ENCODE measurements at regions not wholly inside any gene's neighbourhood (a gene's known extent, or its start where the extent isn't known, plus 50 kb on each side); places are given as distances from the start of the nearest gene placed in this dataset.

GRCh38 chr13:74657765-74658164 is 523.6 kb upstream of the KLF12 start (continued):
- TF ChIP-seq CTCF (conservative IDR thresholded peaks at IDR 0.05; ENCODE audit: low read depth in 2 of 2) (no peak), CREB1 (CRISPR knock-in tag; IDR thresholded peaks at IDR 0.05; ENCODE audit: low read depth) (no peak)
- TF ChIP-seq, protein P1, sequence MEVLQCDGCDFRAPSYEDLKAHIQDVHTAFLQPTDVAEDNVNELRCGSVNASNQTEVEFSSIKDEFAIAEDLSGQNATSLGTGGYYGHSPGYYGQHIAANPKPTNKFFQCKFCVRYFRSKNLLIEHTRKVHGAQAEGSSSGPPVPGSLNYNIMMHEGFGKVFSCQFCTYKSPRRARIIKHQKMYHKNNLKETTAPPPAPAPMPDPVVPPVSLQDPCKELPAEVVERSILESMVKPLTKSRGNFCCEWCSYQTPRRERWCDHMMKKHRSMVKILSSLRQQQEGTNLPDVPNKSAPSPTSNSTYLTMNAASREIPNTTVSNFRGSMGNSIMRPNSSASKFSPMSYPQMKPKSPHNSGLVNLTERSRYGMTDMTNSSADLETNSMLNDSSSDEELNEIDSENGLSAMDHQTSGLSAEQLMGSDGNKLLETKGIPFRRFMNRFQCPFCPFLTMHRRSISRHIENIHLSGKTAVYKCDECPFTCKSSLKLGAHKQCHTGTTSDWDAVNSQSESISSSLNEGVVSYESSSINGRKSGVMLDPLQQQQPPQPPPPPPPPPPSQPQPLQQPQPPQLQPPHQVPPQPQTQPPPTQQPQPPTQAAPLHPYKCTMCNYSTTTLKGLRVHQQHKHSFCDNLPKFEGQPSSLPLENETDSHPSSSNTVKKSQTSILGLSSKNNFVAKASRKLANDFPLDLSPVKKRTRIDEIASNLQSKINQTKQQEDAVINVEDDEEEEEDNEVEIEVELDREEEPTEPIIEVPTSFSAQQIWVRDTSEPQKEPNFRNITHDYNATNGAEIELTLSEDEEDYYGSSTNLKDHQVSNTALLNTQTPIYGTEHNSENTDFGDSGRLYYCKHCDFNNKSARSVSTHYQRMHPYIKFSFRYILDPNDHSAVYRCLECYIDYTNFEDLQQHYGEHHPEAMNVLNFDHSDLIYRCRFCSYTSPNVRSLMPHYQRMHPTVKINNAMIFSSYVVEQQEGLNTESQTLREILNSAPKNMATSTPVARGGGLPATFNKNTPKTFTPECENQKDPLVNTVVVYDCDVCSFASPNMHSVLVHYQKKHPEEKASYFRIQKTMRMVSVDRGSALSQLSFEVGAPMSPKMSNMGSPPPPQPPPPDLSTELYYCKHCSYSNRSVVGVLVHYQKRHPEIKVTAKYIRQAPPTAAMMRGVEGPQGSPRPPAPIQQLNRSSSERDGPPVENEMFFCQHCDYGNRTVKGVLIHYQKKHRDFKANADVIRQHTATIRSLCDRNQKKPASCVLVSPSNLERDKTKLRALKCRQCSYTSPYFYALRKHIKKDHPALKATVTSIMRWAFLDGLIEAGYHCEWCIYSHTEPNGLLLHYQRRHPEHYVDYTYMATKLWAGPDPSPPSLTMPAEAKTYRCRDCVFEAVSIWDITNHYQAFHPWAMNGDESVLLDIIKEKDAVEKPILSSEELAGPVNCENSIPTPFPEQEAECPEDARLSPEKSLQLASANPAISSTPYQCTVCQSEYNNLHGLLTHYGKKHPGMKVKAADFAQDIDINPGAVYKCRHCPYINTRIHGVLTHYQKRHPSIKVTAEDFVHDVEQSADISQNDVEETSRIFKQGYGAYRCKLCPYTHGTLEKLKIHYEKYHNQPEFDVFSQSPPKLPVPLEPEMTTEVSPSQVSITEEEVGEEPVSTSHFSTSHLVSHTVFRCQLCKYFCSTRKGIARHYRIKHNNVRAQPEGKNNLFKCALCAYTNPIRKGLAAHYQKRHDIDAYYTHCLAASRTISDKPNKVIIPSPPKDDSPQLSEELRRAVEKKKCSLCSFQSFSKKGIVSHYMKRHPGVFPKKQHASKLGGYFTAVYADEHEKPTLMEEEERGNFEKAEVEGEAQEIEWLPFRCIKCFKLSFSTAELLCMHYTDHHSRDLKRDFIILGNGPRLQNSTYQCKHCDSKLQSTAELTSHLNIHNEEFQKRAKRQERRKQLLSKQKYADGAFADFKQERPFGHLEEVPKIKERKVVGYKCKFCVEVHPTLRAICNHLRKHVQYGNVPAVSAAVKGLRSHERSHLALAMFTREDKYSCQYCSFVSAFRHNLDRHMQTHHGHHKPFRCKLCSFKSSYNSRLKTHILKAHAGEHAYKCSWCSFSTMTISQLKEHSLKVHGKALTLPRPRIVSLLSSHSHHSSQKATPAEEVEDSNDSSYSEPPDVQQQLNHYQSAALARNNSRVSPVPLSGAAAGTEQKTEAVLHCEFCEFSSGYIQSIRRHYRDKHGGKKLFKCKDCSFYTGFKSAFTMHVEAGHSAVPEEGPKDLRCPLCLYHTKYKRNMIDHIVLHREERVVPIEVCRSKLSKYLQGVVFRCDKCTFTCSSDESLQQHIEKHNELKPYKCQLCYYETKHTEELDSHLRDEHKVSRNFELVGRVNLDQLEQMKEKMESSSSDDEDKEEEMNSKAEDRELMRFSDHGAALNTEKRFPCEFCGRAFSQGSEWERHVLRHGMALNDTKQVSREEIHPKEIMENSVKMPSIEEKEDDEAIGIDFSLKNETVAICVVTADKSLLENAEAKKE (CRISPR knock-in tag; IDR thresholded peaks at IDR 0.05), result no peak

- H3K4me3 Mint-ChIP-seq, result no peak overlapping the region
- H3K9me3 Mint-ChIP-seq, result no peaks in the 10 kb centered on the region
- Histone ChIP-seq H2AFZ (0 out of 2 replicates have a peak overlapping the region, but pooled peaks have one; percentile 12), H3K4me1 (ENCODE audit: insufficient read depth) (peaks cover 19% of the 10 kb centered on the region), H3K36me3 (ENCODE audit: insufficient read depth) (no peaks in the 10 kb centered on the region), H3F3A (replicated peaks; ENCODE audit: low read depth) (no peaks in the 10 kb centered on the region), H4K20me1 (replicated peaks; ENCODE audit: insufficient read depth) (no peaks in the 10 kb centered on the region), H3K4me3 (no peak overlapping the region), H3K9me2 (ENCODE audit: insufficient read depth) (no peaks in the 10 kb centered on the region), H3K27me3 (ENCODE audit: insufficient read depth) (no peaks in the 10 kb centered on the region), H3K4me2 (no peak overlapping the region), H3K79me2 (replicated peaks; ENCODE audit: insufficient read depth) (no peaks in the 10 kb centered on the region), H3K27ac (ENCODE audit: low read depth) (no peak overlapping the region)
- no peaks in the 10 kb centered on the region for H3K36me3 Mint-ChIP-seq (ENCODE audit: low read depth)
- H3K27me3 Mint-ChIP-seq (ENCODE audit: insufficient read depth, low read depth, poor library complexity), result no peaks in the 10 kb centered on the region
- peaks cover 4% of the 10 kb centered on the region; the same call in 2 of the 3 replicates for H3K4me1 Mint-ChIP-seq
- no peak for DNase-seq (ENCODE audit: low spot score)
- no peak for ATAC-seq
- peak overlapping the region; percentile 49 for H3K27ac Mint-ChIP-seq
- TF ChIP-seq JUNB (IDR thresholded peaks at IDR 0.05; ENCODE audit: unreplicated experiment) (no peak), ZNF114 (CRISPR knock-in tag; IDR thresholded peaks at IDR 0.05) (no peak), CREB1 (CRISPR knock-in tag; IDR thresholded peaks at IDR 0.05; ENCODE audit: low read depth) (no peak), ZNF331 (CRISPR knock-in tag; IDR thresholded peaks at IDR 0.05; ENCODE audit: low read depth) (no peak), NANOG (IDR thresholded peaks at IDR 0.05; ENCODE audit: borderline replicate concordance) (no peak), REST (IDR thresholded peaks at IDR 0.05; ENCODE audit: unreplicated experiment) (no peak), STAT1 (IDR thresholded peaks at IDR 0.05; ENCODE audit: unreplicated experiment) (no peak)
- TF ChIP-seq, protein P2, sequence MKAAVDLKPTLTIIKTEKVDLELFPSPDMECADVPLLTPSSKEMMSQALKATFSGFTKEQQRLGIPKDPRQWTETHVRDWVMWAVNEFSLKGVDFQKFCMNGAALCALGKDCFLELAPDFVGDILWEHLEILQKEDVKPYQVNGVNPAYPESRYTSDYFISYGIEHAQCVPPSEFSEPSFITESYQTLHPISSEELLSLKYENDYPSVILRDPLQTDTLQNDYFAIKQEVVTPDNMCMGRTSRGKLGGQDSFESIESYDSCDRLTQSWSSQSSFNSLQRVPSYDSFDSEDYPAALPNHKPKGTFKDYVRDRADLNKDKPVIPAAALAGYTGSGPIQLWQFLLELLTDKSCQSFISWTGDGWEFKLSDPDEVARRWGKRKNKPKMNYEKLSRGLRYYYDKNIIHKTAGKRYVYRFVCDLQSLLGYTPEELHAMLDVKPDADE (IDR thresholded peaks at IDR 0.05), result no peak
Measured at GRCh38 chr13:74651121-74651520, 516.9 kb upstream of the KLF12 start.
